HG03558 (cell line): ENCODE measurements at regions not wholly inside any gene's neighbourhood (a gene's known extent, or its start where the extent isn't known, plus 50 kb on each side); places are given as distances from the start of the nearest gene placed in this dataset.

Source experiments
- ATAC-seq: cut with Tn5 transposase; IDR thresholded peaks from one replicate; pipeline ENCODE4 v1.9.1; 2021; ENCODE audit warnings: moderate number of reproducible peaks; ENCODE audit not compliant: unreplicated experiment; ENCODE audit errors: extremely low read depth

- ATAC-seq: no peak
These were observed 205.6 kb downstream of the LARP7 start for GRCh38 chr4:112842513-112842912.

GRCh38 chr4:112845386-112845785 lies 204.1 kb upstream of the ANK2 start:
- ATAC-seq: no peak

GRCh38 chr4:112847045-112847444 lies 202.4 kb upstream of the ANK2 start:
- no peak for ATAC-seq

- ATAC-seq: no peak
These were observed 201.7 kb upstream of the ANK2 start for GRCh38 chr4:112847781-112848180.

GRCh38 chr4:112848911-112849310 lies 200.5 kb upstream of the ANK2 start:
- ATAC-seq: no peak

GRCh38 chr4:112852601-112853000 lies 196.9 kb upstream of the ANK2 start:
- ATAC-seq: no peak

DNA sequence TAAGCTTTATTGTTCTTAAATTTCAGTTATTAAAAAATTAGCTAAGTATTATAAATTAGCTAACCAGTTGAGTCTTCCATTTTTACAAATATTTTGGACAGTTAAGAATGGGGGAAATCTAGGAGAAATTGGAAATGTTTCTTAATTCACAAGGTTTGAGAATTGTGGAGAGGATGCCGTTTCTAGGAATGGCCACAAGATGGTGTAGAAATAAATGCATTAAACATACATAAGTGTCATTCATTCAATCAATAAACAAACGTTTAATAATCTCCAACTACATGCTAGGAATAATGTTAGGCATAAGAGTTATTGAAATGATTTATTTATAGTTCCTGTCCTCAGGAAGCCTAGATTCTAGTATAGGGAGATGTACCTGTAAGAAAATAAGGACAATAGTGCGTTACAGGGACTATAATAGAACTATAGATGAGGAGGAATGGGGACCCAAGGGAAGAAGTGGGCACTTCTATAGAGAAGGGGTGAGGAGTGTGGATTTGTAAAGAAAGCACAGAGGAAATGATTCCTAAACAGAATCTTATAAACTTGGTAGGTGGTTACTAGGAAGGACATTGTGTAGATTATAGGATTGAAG lies 195.7 kb upstream of the ANK2 start:
- ATAC-seq: no peak

- no peak for ATAC-seq
These were observed 195.0 kb upstream of the ANK2 start for GRCh38 chr4:112854420-112854819.

DNA sequence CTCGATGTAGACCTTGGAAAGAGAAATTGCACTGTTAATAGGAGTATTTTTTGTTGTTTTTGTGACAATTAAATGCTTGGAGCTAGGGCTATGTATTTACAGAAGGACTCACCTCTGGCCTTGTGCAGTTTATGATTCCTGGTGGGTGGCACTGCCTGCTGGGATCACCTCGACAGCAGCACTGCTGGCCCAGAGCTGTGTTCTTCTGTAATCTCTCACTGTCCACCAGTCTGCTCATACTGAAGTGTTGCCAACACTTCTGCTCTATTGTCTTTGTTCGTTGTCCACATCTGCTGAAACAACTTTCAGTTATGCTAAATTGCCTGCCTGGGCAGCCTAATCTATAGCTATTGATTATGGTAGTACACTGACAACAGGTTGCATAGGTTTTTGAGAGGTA lies 194.4 kb upstream of the ANK2 start:
- ATAC-seq: no peak

GRCh38 chr4:112857461-112857860 lies 192.0 kb upstream of the ANK2 start:
- no peak for ATAC-seq

DNA sequence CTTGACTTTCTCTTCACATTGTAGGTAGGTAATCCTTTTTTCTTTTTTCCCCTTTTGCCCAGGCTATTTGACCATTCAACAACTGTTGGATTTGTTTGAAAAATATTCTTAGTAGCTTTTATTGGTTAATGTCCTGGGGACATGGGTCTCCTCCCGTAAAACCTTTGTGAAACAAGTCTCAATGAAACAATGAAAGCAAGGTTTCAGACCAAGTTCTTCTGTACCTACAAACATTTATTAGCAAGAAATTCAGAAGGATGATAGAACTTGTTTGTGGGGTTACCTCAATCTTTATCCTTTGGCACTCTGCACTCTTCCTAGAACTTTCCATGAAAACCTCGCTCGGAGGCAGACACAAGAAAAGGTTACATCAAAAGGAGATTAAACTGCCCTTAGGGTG lies 190.7 kb upstream of the ANK2 start:
- no peak for ATAC-seq

DNA sequence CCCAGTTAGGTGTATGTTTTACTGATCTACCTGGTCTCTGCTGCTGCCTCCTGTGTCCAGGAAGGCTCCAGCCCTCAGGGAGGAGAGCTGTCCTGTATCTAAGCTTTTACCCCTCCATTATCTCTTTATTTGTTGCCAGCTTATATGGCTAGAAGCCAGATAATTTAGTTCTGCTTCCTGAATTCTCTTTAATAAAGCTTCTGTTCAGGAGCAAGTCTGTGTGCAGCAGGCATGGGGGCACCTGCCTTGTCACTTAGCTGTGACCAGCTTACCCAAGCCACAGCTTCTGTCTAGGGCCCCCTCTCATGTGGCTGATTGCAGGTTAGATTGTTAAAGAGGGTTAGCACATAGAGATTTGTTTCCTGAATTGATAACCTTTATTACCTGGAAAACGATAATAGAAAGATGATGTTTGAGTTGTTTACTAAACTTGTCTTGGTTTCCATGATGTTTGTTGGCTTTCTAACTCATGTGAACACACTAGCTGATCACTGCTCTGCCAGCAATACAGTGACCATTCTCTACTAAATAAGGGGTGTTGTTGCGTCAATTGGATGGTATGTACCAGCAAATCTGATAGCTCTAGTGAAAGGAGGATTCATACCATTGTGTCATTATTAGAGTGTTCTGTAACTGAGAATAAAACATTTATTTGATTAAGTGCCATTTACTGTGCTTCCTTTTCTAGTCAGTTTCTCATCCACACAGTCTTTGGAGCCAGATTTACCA lies 189.8 kb upstream of the ANK2 start:
- ATAC-seq: no peak

DNA sequence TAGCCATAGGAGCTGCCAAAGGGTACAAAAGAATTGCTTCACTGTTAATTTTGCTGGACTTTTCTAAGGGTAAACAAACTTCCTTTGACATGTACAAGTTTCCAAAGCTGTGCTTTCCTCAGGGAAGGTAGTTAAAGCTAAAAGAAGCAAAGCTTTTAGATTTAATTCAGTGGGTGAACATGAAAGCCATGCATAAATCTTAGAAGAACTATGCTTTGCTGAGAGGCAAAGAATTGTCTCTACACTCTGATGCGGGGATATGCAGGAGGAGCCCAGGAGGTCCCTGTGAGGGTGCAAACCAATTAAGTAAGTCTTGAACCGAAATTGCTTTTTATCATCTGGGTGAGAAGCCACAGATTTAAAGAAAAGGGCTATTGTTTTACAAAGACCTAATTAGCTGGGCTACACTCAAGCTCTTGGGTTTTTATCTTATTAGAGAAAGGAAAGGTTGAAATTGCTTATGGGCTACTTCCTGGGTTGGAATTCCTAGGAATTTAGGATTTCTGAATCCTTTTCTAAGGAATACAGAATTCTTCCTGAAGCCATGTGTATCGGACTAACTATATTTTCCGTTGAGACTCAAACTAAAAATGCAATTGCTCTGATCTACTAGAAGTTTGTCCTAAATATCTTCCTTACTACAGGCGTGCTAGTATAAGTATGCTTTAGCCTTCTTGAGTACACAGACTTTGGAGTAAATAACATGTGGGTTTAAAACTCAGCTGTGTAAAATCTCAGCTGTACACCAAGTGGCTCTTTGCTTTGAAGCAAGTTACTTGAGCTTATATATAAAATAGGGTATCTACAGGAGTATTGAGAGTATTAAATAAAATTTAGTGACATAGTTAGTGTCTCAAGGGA lies 188.4 kb upstream of the ANK2 start:
- ATAC-seq: no peak

DNA sequence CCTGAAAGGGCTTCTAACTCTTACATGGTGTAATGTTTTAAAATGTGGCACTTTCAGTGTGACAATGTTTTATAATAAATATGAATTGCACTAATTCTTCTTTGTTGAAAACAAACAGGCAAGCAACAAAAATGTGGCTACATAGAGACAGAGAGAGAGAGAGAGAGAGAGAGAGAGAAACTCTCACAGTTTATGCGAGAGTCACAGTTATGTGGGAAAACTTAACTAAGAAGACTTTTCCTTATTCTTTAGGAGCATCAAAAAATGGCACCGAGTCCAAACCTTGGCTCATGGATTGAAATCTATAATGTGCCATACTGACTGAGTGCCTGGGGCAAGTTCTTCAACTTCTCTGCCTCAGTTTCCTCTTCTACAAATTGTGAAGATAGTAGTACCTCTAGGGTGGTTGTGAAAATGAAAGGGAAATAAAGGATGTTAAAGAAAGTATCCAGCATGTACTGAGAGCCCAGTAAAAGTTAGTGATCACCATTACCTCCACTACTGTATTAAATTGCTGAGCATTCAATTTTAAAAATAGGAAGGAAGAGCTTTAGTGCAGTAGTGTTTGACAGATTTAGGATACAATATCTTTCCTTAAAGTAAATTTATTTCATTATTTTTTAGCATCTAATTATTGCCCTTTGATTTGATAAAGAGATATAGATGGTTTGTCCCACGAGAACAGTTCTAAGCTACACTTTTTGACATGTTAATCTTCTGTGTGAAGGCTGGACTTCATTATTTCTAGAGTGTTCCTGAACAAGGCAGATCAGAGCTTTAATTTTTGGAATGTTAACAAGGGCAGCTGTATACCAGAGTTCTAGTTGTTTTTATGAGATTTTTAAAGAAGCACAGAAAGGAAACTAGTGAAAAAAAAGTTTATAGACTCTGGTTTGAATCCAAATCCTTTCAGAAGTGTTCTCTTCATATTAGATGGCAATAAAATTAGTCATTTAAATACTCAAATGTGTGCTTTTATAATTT lies 187.5 kb upstream of the ANK2 start:
- ATAC-seq: no peak

GRCh38 chr4:112865443-112865842 lies 184.0 kb upstream of the ANK2 start:
- ATAC-seq: no peak

DNA sequence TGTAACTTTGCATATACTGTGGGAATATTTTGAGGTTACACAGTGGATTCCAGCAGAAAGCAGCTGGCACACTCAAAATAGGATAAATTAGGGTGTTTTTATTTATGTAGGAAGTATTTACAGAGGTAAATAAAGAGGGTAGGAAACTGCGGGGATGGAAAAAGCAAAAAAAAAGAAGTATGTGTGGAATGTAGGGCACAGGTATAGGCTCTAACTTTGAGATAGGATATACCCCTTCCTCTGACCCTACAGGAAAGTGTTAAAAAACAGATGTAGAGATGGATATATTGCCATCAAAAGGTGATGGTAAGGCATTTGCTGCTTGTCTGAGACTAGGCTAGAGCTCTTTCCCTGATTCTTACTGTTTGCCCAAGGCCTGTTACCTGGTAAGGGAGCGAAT lies 173.1 kb upstream of the ANK2 start:
- no peak for ATAC-seq

DNA sequence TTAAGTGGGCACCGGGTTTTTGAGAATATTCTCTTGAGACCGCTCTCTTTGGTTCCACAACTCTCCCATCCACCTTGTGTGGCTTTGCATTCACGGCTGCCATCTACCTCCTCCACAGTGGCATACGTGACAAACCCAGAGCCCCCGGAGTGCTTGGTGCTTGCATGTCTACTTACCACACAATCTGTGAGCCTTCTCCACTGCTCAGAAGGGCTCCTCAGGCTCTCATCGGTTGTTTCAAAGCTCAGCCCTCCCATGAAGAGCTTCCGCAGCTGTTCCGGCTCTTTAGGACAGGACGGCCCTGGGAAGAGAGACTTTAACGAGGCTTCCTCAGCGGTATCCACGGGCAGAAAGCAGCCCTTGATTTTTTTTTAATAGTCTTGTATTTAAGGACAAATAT lies 167.6 kb upstream of the ANK2 start:
- ATAC-seq: no peak

GRCh38 chr4:112882286-112882685 lies 167.2 kb upstream of the ANK2 start:
- no peak for ATAC-seq

DNA sequence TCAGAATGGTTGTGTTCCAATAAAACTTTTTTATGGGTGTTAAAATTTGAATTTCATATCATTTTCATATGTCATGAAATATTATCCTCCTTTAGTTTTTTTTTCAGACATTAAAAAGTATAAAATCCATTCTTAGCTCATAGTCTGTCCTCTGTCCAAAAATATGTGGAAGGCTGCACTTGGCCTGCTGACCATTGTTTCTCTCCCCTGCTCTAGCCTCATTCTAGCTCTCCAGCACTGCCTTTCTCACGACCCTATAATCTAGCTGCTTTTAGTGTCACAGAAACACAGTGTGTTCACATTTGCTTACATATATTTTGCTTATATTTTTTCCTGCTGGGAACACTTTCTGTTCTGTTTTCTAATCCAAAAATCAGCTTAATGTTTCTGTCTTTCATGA lies 165.0 kb upstream of the ANK2 start:
- ATAC-seq: no peak

DNA sequence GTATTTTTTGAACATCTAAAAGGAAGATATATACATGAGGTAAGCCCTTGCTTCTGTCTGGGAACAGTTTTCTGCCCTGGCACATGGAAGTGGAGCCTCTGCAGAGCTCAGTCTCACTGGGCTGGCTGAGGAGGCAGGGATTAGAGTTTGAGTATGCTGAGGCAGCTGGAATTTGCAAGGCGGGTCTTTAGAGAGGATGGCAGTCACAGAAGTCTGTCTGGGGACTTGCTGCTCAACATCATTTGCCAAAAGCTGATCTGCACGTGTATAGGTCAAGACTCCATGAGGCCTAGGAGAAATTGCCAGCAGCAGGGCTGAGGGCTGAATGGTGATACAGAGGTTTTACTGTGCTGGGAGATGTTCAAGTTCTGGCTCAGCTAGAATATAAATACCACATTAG lies 163.6 kb upstream of the ANK2 start:
- no peak for ATAC-seq
